ENCODE measurements at regions not wholly inside any gene's neighbourhood (a gene's known extent, or its start where the extent isn't known, plus 50 kb on each side); places are given as distances from the start of the nearest gene placed in this dataset.

GRCh38 chr5:61966296-61966955 is 339.6 kb upstream of the KIF2A start:
- Histone ChIP-seq H3K27me3 (peaks cover 0 to 10% (median 0%) of the 10 kb centered on the region in 9 donors), H3K36me3 (no peaks in the 10 kb centered on the region), H3K4me3 (no peak overlapping the region), H3K27ac (no peak overlapping the region), H3K9me3 (peaks cover 0 to 5% (median 0%) of the 10 kb centered on the region in 12 donors), H3K4me1 (no peaks in the 10 kb centered on the region)
- TF ChIP-seq, protein P1, sequence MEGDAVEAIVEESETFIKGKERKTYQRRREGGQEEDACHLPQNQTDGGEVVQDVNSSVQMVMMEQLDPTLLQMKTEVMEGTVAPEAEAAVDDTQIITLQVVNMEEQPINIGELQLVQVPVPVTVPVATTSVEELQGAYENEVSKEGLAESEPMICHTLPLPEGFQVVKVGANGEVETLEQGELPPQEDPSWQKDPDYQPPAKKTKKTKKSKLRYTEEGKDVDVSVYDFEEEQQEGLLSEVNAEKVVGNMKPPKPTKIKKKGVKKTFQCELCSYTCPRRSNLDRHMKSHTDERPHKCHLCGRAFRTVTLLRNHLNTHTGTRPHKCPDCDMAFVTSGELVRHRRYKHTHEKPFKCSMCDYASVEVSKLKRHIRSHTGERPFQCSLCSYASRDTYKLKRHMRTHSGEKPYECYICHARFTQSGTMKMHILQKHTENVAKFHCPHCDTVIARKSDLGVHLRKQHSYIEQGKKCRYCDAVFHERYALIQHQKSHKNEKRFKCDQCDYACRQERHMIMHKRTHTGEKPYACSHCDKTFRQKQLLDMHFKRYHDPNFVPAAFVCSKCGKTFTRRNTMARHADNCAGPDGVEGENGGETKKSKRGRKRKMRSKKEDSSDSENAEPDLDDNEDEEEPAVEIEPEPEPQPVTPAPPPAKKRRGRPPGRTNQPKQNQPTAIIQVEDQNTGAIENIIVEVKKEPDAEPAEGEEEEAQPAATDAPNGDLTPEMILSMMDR (IDR thresholded peaks at IDR 0.05), result no peak
- ATAC-seq (no peak), DNase-seq (no peak)
- intact Hi-C loops (cut with DNase I), result no loop called here
- WGBS, 4 donors, result 26 to 39% (median 31%) methylated on average over 1 of the region's 1 CpG

GRCh38 chr5:61966997-61967396 is 339.0 kb upstream of the KIF2A start:
- H3K9me3 ChIP-seq, result peaks cover 0 to 4% (median 0%) of the 10 kb centered on the region in 12 donors
- H3K27me3 ChIP-seq, result peaks cover 0 to 10% (median 0%) of the 10 kb centered on the region in 9 donors
- intact Hi-C loops (cut with DNase I), result no loop called here

DNA sequence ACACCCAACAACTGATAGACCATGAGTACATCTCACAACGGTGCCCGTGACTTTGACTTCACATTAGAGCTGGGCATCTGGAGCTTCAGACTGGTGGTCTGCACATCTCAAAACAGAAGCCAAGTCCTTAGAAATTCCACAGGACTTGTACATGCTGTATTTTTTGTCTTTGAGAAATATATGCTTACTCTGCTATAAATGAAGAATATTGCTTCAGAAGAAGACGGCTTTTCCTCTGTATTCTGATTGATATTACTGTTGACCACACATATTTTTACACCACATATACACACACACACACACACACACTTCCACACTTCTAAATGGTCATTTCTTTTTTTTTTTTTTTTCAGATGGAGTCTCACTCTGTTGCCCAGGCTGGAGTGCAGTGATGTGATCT is 338.3 kb upstream of the KIF2A start:
- Histone ChIP-seq H3K27me3 (peaks cover 0 to 10% (median 0%) of the 10 kb centered on the region in 9 donors), H3K9me3 (no peaks in the 10 kb centered on the region), H3K27ac (no peak overlapping the region), H3K4me3 (no peak overlapping the region), H3K4me1 (no peaks in the 10 kb centered on the region), H3K36me3 (no peaks in the 10 kb centered on the region)
- TF ChIP-seq, protein P1 (IDR thresholded peaks at IDR 0.05), result no peak
- TF ChIP-seq POLR2A (IDR thresholded peaks at IDR 0.05), result no peak
- DNase-seq (no peak), ATAC-seq (no peak)
- WGBS, 4 donors, result 52 to 57% (median 53%) methylated on average over 3 of the region's 3 CpGs
- intact Hi-C loops (cut with DNase I), result no loop called here

More at GRCh38 chr5:61966997-61967396, 339.0 kb upstream of the KIF2A start:
- Histone ChIP-seq H3K4me1 (no peaks in the 10 kb centered on the region), H3K27ac (no peak overlapping the region), H3K4me3 (no peak overlapping the region), H3K36me3 (no peaks in the 10 kb centered on the region)
- ATAC-seq (no peak), DNase-seq (no peak)
- TF ChIP-seq, protein P1 (IDR thresholded peaks at IDR 0.05), result no peak
- TF ChIP-seq POLR2A (IDR thresholded peaks at IDR 0.05), result no peak
- 53 to 65% (median 56%) methylated on average over 8 of the region's 8 CpGs for WGBS, 4 donors

GRCh38 chr5:61969347-61969746 is 336.7 kb upstream of the KIF2A start:
- intact Hi-C loops (cut with DNase I), result no loop called here
- Histone ChIP-seq H3K27ac (no peak overlapping the region), H3K9me3 (no peaks in the 10 kb centered on the region), H3K36me3 (no peaks in the 10 kb centered on the region), H3K27me3 (peaks cover 0 to 10% (median 0%) of the 10 kb centered on the region in 9 donors), H3K4me3 (no peak overlapping the region), H3K4me1 (no peaks in the 10 kb centered on the region)
- DNase-seq (no peak), ATAC-seq (no peak)
- 67 to 79% (median 73%) methylated on average over 2 of the region's 2 CpGs for WGBS, 4 donors
- TF ChIP-seq POLR2A (IDR thresholded peaks at IDR 0.05), result no peak
- TF ChIP-seq, protein P1 (IDR thresholded peaks at IDR 0.05), result no peak
